SK-N-SH (cell line): ENCODE measurements at regions not wholly inside any gene's neighbourhood (a gene's known extent, or its start where the extent isn't known, plus 50 kb on each side); places are given as distances from the start of the nearest gene placed in this dataset.
A peak's percentile ranks its signal among the peaks of the same experiment; 100 is the strongest.

Source experiments
- CTCF ChIA-PET: fragments of 300-600, 350-600 bp; formaldehyde crosslinking; extraction: SDS; loops from one replicate; lab custom pipeline; 2021; lab: Yijun Ruan, JAX
- POLR2A ChIA-PET: fragments of 350-600 bp; sonication (Branson Sonifier 250); formaldehyde crosslinking; extraction: SDS; loops from one replicate; lab custom pipeline; 2020; ENCODE audit warnings: antibody characterized with exemption, inconsistent platforms; lab: Yijun Ruan, JAX
- DNase-seq: peaks from one replicate; pipeline ENCODE4 v3.0.0; 2012
- H2AFZ ChIP-seq: fragments of 200-600 bp; sonication (generic); 2 replicates; pipeline ENCODE4 v1.8.1; 2016; ENCODE audit warnings: antibody characterized with exemption, mild to moderate bottlenecking, low read depth
- H3F3A ChIP-seq: fragments of 200-600 bp; sonication (generic); replicated peaks from 2 replicates; pipeline ENCODE3; 2016; ENCODE audit warnings: antibody characterized with exemption, mild to moderate bottlenecking; ENCODE audit not compliant: insufficient read depth
- H3K27ac ChIP-seq, 2 experiments: fragments of 200-500 bp in 1 of 2; fragments of 200-600 bp in 1 of 2; sonication (Bioruptor generic) in 1 of 2; sonication (generic), shearing (Covaris generic) in 1 of 2; 2 replicates each; pipeline versions ENCODE4 v1.5.1 to v1.6.1; 2014 to 2016; ENCODE audit warnings: low read depth in 2 of 2, inconsistent platforms in 1 of 2, low read length in 1 of 2, mild to moderate bottlenecking in 1 of 2, mixed read lengths in 1 of 2
- H3K27me3 ChIP-seq: fragments of 200-600 bp; sonication (generic), shearing (Covaris generic); 2 replicates; pipeline ENCODE4 v1.6.1; 2016; ENCODE audit warnings: mixed run types; ENCODE audit not compliant: insufficient read depth
- H3K36me3 ChIP-seq, 2 experiments: fragments of 200-500 bp in 1 of 2; fragments of 200-600 bp in 1 of 2; sonication (Bioruptor generic) in 1 of 2; sonication (generic) in 1 of 2; replicated peaks in 1 of 2; 2 replicates each; pipeline versions ENCODE3 to v1.5.1; 2014 to 2016; ENCODE audit warnings: low read length in 1 of 2, mild to moderate bottlenecking in 1 of 2; ENCODE audit not compliant: insufficient read depth in 2 of 2, control insufficient read depth in 1 of 2
- H3K4me1 ChIP-seq, 2 experiments: fragments of 200-500 bp in 1 of 2; fragments of 200-600 bp in 1 of 2; sonication (Bioruptor generic) in 1 of 2; sonication (generic), shearing (Covaris generic) in 1 of 2; 2 replicates each; pipeline versions ENCODE4 v1.5.1 to v1.6.1; 2014 to 2016; ENCODE audit warnings: low read depth in 1 of 2, low read length in 1 of 2, mixed run types in 1 of 2; ENCODE audit not compliant: insufficient read depth in 2 of 2, control insufficient read depth in 1 of 2
- H3K4me2 ChIP-seq: fragments of 200-600 bp; sonication (generic), shearing (Covaris generic); 2 replicates; pipeline ENCODE4 v1.6.1; 2017; ENCODE audit warnings: mixed run types
- H3K4me3 ChIP-seq, 2 experiments: fragments of 200-500 bp in 1 of 2; fragments of 200-600 bp in 1 of 2; sonication (Bioruptor generic) in 1 of 2; sonication (generic), shearing (Covaris generic) in 1 of 2; 2 replicates each; pipeline versions ENCODE4 v1.5.1 to v1.8.1; 2014 to 2016; ENCODE audit warnings: low read depth in 2 of 2, inconsistent platforms in 1 of 2, low read length in 1 of 2, mild to moderate bottlenecking in 1 of 2, mixed read lengths in 1 of 2, moderate library complexity in 1 of 2
- H3K79me2 ChIP-seq: fragments of 200-600 bp; sonication (generic); 2 replicates; pipeline ENCODE4 v1.8.1; 2017; ENCODE audit warnings: mild to moderate bottlenecking; ENCODE audit not compliant: insufficient read depth
- H3K9ac ChIP-seq: fragments of 200-600 bp; sonication (generic); 2 replicates; pipeline ENCODE4 v1.6.1; 2017; ENCODE audit warnings: mixed run types
- H3K9me2 ChIP-seq: fragments of 200-600 bp; sonication (generic); 2 replicates; pipeline ENCODE4 v1.6.1; 2017; ENCODE audit warnings: mixed run types
- H3K9me3 ChIP-seq: fragments of 200-600 bp; sonication (generic); 2 replicates; pipeline ENCODE4 v1.6.1; 2017; ENCODE audit warnings: mixed run types, mild to moderate bottlenecking, moderate library complexity
- H4K20me1 ChIP-seq: fragments of 200-600 bp; sonication (generic); 2 replicates; pipeline ENCODE4 v1.6.1; 2017; ENCODE audit warnings: mild to moderate bottlenecking, mixed run types; ENCODE audit not compliant: insufficient read depth
- CHD2 ChIP-seq: fragments of 150-350 bp; IDR thresholded peaks from 2 replicates; pipeline ENCODE4 v1.6.1; 2018; ENCODE audit warnings: low read length; ENCODE audit not compliant: partially characterized antibody
- EP300 ChIP-seq, 2 experiments: IDR thresholded peaks; 2 replicates each; pipeline versions ENCODE4 v1.4.0 to v1.6.1; 2012; ENCODE audit warnings: borderline replicate concordance in 1 of 2, low read depth in 1 of 2, low read length in 1 of 2
- EZH2phosphoT487 ChIP-seq: fragments of 200-600 bp; sonication (generic); IDR thresholded peaks from 2 replicates; pipeline ENCODE4 v1.6.1; 2017; ENCODE audit warnings: low read depth, mixed run types, mild to moderate bottlenecking, antibody characterized with exemption, moderate library complexity, borderline replicate concordance
- FOXM1 ChIP-seq: IDR thresholded peaks from 2 replicates; pipeline ENCODE4 v1.4.0; 2012; ENCODE audit warnings: low read depth, mild to moderate bottlenecking
- GATA2 ChIP-seq: sonication (generic); formaldehyde crosslinking; IDR thresholded peaks from 2 replicates; pipeline ENCODE4 v1.5.0; 2020; ENCODE audit warnings: mild to moderate bottlenecking, missing genetic modification reagents
- JUND ChIP-seq: IDR thresholded peaks from 2 replicates; pipeline ENCODE4 v1.4.0; 2012
- MEF2A ChIP-seq: IDR thresholded peaks from 2 replicates; pipeline ENCODE4 v1.4.0; 2012; ENCODE audit warnings: low read depth, borderline replicate concordance
- MXI1 ChIP-seq: IDR thresholded peaks from 2 replicates; pipeline ENCODE4 v1.6.1; 2012; ENCODE audit warnings: mild to moderate bottlenecking, low read depth, low read length, improper control_type of control experiment
- NRF1 ChIP-seq: IDR thresholded peaks from 2 replicates; pipeline ENCODE4 v1.6.1; 2012; ENCODE audit warnings: low read depth, mild to moderate bottlenecking, low read length
- PBX3 ChIP-seq: IDR thresholded peaks from 2 replicates; pipeline ENCODE4; 2012
- RAD21 ChIP-seq: IDR thresholded peaks from 2 replicates; pipeline ENCODE4 v1.6.1; 2012; ENCODE audit warnings: mild to moderate bottlenecking, low read length
- RXRA ChIP-seq: IDR thresholded peaks from 2 replicates; pipeline ENCODE4 v1.4.0; 2012; ENCODE audit warnings: low read depth, mild to moderate bottlenecking, borderline replicate concordance
- SIN3A ChIP-seq: IDR thresholded peaks from 2 replicates; pipeline ENCODE4 v1.6.1; 2012; ENCODE audit warnings: low read depth, mild to moderate bottlenecking, low read length, moderate library complexity, borderline replicate concordance
- TAF1 ChIP-seq: IDR thresholded peaks from 2 replicates; pipeline ENCODE4 v1.6.1; 2012; ENCODE audit warnings: low read depth, mild to moderate bottlenecking, low read length, moderate library complexity, borderline replicate concordance
- USF1 ChIP-seq: IDR thresholded peaks from 2 replicates; pipeline ENCODE4 v1.4.0; 2012; ENCODE audit warnings: low read depth, borderline replicate concordance
- USF2 ChIP-seq: fragments of 150-350 bp; IDR thresholded peaks from 2 replicates; pipeline ENCODE4 v1.6.1; 2017; ENCODE audit warnings: antibody characterized with exemption, low read length, low read depth, borderline replicate concordance
- YY1 ChIP-seq: IDR thresholded peaks from 2 replicates; pipeline ENCODE4 v1.4.0; 2012; ENCODE audit warnings: low read depth, mild to moderate bottlenecking
- WGBS: methylation state at CpG from one replicate; pipeline ENCODE4 v1.1.6; 2017; ENCODE audit warnings: low lambda C conversion rate; 5-methylcytosine and 5-hydroxymethylcytosine counted together
- TF ChIP-seq, protein P1 (sequence below): fragments of 150-350 bp; IDR thresholded peaks from 2 replicates; pipeline ENCODE4 v1.6.1; 2016; ENCODE audit warnings: mild to moderate bottlenecking, low read depth, low read length
- TF ChIP-seq, protein P2 (sequence below): fragments of 200-600 bp; sonication (generic); IDR thresholded peaks from 2 replicates; pipeline ENCODE4 v1.6.1; 2017; ENCODE audit warnings: antibody characterized with exemption, mild to moderate bottlenecking, moderate library complexity

DNA sequence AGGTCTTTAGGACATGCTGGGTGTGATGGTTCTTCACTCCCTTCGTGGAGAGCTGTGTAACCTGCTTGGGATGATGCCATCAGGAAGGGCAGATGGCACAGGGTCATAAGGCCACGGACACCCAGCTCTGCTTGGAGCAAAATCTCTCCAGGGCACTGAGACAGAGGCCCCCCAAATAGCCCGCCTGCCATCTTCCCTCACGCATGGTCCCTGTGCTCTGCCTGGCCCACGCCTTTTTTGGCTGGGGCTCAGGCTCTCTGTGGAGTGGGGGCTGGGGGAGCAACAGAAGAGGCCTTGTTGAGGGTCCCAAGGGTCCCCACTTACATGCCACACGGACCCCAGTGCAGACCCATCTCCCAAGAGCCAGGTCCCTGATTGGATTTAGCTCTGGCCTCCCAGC is 93.3 kb upstream of the RET start:
- Histone ChIP-seq H3K4me2 (no peak overlapping the region), H3K9me3 (no peaks in the 10 kb centered on the region), H3K9me2 (no peaks in the 10 kb centered on the region), H3K79me2 (no peaks in the 10 kb centered on the region), H2AFZ (no peak overlapping the region), H3F3A (no peaks in the 10 kb centered on the region), H3K36me3 (no peaks in the 10 kb centered on the region), H4K20me1 (no peaks in the 10 kb centered on the region), H3K27me3 (no peaks in the 10 kb centered on the region), H3K27ac (peak overlapping the region in 1 of 2 experiments; percentile 93; a peak in 2 of 4 replicates), H3K4me1 (peaks cover 0 to 69% of the 10 kb centered on the region in 2 experiments; a peak in 2 of 4 replicates), H3K4me3 (no peak overlapping the region), H3K9ac (no peak overlapping the region)
- WGBS: 55% methylated on average over 5 of the region's 6 CpGs
- no peak for TF ChIP-seq MEF2A
- no peak for TF ChIP-seq JUND
- TF ChIP-seq USF1: no peak
- no peak for TF ChIP-seq MXI1
- no peak for TF ChIP-seq FOXM1
- no peak for TF ChIP-seq SIN3A
- TF ChIP-seq NRF1: no peak
- TF ChIP-seq GATA2 (CRISPR knock-in tag): no peak
- TF ChIP-seq, protein P1, sequence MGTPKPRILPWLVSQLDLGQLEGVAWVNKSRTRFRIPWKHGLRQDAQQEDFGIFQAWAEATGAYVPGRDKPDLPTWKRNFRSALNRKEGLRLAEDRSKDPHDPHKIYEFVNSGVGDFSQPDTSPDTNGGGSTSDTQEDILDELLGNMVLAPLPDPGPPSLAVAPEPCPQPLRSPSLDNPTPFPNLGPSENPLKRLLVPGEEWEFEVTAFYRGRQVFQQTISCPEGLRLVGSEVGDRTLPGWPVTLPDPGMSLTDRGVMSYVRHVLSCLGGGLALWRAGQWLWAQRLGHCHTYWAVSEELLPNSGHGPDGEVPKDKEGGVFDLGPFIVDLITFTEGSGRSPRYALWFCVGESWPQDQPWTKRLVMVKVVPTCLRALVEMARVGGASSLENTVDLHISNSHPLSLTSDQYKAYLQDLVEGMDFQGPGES: no peak
- TF ChIP-seq EZH2phosphoT487: no peak
- TF ChIP-seq TAF1: no peak
- TF ChIP-seq, protein P2, sequence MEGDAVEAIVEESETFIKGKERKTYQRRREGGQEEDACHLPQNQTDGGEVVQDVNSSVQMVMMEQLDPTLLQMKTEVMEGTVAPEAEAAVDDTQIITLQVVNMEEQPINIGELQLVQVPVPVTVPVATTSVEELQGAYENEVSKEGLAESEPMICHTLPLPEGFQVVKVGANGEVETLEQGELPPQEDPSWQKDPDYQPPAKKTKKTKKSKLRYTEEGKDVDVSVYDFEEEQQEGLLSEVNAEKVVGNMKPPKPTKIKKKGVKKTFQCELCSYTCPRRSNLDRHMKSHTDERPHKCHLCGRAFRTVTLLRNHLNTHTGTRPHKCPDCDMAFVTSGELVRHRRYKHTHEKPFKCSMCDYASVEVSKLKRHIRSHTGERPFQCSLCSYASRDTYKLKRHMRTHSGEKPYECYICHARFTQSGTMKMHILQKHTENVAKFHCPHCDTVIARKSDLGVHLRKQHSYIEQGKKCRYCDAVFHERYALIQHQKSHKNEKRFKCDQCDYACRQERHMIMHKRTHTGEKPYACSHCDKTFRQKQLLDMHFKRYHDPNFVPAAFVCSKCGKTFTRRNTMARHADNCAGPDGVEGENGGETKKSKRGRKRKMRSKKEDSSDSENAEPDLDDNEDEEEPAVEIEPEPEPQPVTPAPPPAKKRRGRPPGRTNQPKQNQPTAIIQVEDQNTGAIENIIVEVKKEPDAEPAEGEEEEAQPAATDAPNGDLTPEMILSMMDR: no peak
- TF ChIP-seq CHD2: no peak
- no peak for TF ChIP-seq EP300 (IDR thresholded peaks at IDR 0.05; ENCODE audit: borderline replicate concordance in 1 of 2, low read depth in 1 of 2, low read length in 1 of 2)
- no peak for TF ChIP-seq USF2
- TF ChIP-seq RAD21: no peak
- TF ChIP-seq RXRA: no peak
- TF ChIP-seq PBX3: no peak
- no peak for TF ChIP-seq YY1
- ChIA-PET CTCF (interaction anchor here (0.8 to 10.4 kb wide), 9 partner anchors 9 to 117 kb away, joined by 3 to 130 read pairs (median 4); partner anchors contain the start of gene RET), POLR2A (interaction anchor here (1.1 to 1.7 kb wide), 3 partner anchors 13 to 95 kb away, joined by 4 to 7 read pairs (median 6); no protein-coding TSS in a partner anchor)
- no peak for DNase-seq
